Stimulated activated CD4-positive, alpha-beta T cell treated with anti-CD3 and anti-CD28 coated beads, Interleukin-1b, Interleukin-23, amount 100 ng/mL, for 24 hours (primary cell): ENCODE measurements at regions not wholly inside any gene's neighbourhood (a gene's known extent, or its start where the extent isn't known, plus 50 kb on each side); places are given as distances from the start of the nearest gene placed in this dataset.
"Not testable (repeated sequence)": the region's sequence is repeated elsewhere in the genome, so short reads cannot be mapped to it uniquely, and the experiment has no call there.

ENCODE experiments used
- DNase-seq, 4 experiments: peaks; one replicate each; pipeline ENCODE4 v3.0.0-alpha.2; 2020; ENCODE audit warnings: low read depth in 4 of 4, low spot score in 1 of 4

- DNase-seq, result no peak
Measured at GRCh38 chr10:117747636-117748035, 205.1 kb downstream of the EMX2 start.

DNA sequence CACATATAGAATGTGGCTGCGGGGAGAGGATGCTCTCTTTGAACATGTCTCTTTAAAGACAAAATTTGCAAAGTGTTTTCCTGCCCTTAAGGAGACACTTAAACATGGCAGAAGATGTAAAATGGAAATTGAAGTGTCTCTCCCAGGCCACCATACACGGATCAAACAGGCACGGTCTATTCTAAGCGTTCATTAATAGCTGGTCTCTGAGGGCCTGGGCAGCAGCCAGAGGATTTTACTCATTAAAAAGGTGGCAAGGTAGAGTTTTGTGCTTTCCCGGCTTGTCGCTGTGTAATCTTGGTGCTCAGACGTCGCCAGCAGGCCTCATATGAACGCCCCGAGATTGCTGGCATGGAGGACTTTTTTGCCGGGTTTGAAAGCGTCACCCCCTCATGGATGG lies 205.5 kb downstream of the EMX2 start:
- no peak for DNase-seq

GRCh38 chr10:117750616-117751015 lies 208.1 kb downstream of the EMX2 start:
- DNase-seq, result no peak

DNA sequence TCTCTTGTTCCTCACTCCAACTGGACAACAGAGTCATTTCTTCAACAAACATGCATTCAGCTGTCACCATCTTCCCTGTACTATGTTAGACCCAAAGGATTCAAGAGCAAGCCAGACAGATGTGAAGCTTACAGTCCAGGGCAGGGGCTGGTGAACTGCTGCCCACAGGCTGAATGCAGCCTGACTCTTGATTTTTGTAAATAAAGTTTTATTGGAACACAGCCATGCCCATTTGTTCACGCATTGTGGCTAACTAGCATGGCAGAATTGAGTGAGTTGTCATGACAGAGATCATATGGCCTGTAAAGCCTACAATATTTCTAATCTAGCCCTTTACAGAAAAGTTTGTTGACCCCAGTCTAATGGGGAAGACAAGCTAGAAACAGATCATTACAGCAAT lies 208.7 kb downstream of the EMX2 start:
- DNase-seq, result no peak

GRCh38 chr10:117752103-117752502 lies 209.6 kb downstream of the EMX2 start:
- DNase-seq, result no peak

- no peak for DNase-seq
Measured at GRCh38 chr10:117754770-117755658, 212.5 kb downstream of the EMX2 start.

DNA sequence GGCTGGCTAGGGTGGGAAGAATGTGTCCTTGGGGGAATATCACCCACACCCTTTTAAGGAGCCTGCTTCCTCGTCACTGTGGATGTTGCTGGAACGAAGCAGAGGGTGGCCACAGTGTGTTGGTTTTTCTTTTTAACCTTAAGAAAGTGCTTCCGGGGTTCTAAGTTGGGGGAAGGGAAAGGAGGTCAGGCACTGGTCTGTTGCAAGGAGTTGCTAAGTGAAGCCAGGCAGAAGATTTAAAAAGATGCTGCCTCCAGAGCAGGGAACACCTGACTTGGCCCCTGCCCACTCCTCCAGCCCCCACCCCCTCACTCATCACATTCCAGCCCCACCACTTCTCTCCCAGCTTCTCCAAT lies 213.1 kb downstream of the EMX2 start:
- DNase-seq, result no peak

- no peak for DNase-seq
Measured at GRCh38 chr10:117757086-117757720, 214.7 kb downstream of the EMX2 start.

DNA sequence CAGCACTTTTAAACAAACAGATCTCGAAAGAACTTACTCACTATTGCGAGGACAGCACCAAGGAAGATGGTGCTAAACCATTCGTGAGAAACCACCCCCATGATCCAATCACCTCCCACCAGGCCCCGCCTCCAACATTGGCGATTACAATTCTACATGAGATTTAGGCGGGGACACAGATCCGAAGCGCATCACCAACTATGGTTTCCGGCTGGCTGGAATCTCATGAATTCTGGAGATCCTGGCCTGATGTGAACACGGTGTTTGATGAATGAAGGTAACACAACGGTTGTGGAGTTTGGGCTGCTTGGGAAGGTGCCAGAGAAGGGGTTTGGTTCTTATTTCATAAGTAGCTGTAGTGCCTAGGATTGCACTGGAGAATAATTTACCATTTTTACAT lies 216.7 kb downstream of the EMX2 start:
- no peak for DNase-seq

DNA sequence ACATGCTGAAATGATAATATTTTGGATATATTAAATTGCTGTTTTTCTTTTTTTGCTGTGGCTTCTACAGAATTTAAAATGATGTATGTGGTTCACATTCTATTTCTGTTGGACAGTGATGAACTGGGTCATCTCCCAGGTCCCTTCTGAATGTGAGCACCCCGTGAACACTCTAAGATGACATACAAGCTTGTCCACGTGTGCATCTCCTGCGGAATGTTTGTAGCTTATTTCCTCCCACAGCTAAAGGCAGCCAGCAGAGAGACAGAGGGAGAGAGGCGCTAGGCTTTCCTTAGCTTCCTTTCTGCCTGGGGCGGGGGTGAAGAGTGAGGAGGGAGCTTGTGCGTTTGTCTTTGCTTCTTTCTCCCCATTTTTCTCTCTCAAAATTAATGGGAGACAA lies 219.1 kb downstream of the EMX2 start:
- no peak for DNase-seq

GRCh38 chr10:117762126-117762818 lies 219.7 kb downstream of the EMX2 start:
- no peak for DNase-seq

- DNase-seq, result no peak
Measured at GRCh38 chr10:117762819-117763172, 220.2 kb downstream of the EMX2 start.

DNA sequence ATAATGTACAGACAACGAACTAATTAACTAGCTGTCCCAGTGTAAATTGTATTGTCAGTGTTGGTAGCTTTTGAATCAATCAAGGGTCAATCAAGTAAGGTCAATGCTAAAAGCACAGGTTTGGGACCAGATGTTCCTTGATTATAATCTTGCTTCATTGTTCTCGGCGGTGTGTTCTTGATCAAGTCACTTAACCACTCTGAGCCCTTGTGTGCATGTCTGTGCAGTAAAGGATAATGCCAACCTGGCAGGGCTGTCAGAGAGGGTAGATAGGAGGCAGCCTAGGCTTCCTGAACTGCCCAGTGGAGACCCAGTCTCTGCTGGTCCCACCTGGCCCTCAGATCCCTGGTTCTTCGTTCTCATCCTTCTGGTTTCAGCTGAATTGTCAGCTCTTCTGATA lies 221.0 kb downstream of the EMX2 start:
- DNase-seq, result no peak

- DNase-seq, result no peak
Measured at GRCh38 chr10:117768333-117769042, 225.9 kb downstream of the EMX2 start.

- DNase-seq, result no peak
Measured at GRCh38 chr10:117775526-117775925, 233.0 kb downstream of the EMX2 start.

DNA sequence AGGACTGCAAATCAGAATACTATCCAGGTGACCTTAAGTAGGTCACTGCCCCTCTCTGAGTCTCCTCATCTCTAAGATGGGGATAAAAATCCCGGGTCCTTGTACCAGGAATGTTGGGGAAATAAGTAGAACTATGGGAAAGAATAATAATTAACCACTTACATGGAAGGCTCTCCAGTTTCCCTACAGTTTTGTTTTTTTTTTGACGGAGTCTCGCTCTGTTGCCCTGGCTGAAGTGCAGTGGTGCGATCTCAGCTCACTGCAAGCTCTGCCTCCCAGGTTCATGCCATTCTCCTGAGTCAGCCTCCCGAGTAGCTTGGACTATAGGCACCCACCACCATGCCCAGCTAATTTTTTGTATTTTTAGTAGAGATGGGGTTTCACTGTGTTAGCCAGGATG lies 234.7 kb downstream of the EMX2 start:
- DNase-seq, result not testable (repeated sequence)

- DNase-seq, result no peak
Measured at GRCh38 chr10:117778241-117778640, 235.7 kb downstream of the EMX2 start.

- no peak for DNase-seq
Measured at GRCh38 chr10:117780411-117780810, 237.9 kb downstream of the EMX2 start.

- DNase-seq, result no peak
Measured at GRCh38 chr10:117781216-117781831, 238.8 kb downstream of the EMX2 start.

- no peak for DNase-seq
Measured at GRCh38 chr10:117782276-117782675, 239.7 kb downstream of the EMX2 start.

GRCh38 chr10:117783698-117784395 lies 241.3 kb downstream of the EMX2 start:
- DNase-seq, result no peak
